ENCODE measurements at regions not wholly inside any gene's neighbourhood (a gene's known extent, or its start where the extent isn't known, plus 50 kb on each side); places are given as distances from the start of the nearest gene placed in this dataset.

- Histone ChIP-seq H3K36me3 (ENCODE audit: control insufficient read depth, low read depth, low read length) (no peaks in the 10 kb centered on the region), H3K27ac (ENCODE audit: low read length) (no peak overlapping the region), H3K4me1 (ENCODE audit: control insufficient read depth, low read depth, low read length) (peaks cover 19% of the 10 kb centered on the region), H3K4me3 (ENCODE audit: low read length) (no peak overlapping the region), H3K9me3 (ENCODE audit: control insufficient read depth, low read depth, low read length) (peaks cover 8% of the 10 kb centered on the region), H3K9ac (ENCODE audit: low read length) (no peak overlapping the region), H3K27me3 (ENCODE audit: control insufficient read depth, insufficient read depth, low read length) (no peaks in the 10 kb centered on the region)
Measured at GRCh38 chrX:46321676-46322075, 223.5 kb downstream of the ZNF674 start.

- no peak overlapping the region for H3K9ac ChIP-seq (ENCODE audit: low read length)
- no peak overlapping the region for H3K27ac ChIP-seq (ENCODE audit: low read length)
- H3K27me3 ChIP-seq (ENCODE audit: control insufficient read depth, insufficient read depth, low read length), result no peaks in the 10 kb centered on the region
Measured at GRCh38 chrX:46319750-46320149, 225.5 kb downstream of the ZNF674 start.

GRCh38 chrX:46318551-46318950 is 226.7 kb downstream of the ZNF674 start:
- peaks cover 11% of the 10 kb centered on the region for H3K9me3 ChIP-seq (ENCODE audit: control insufficient read depth, low read depth, low read length)
- no peak overlapping the region for H3K27ac ChIP-seq (ENCODE audit: low read length)
- H3K4me3 ChIP-seq (ENCODE audit: low read length), result no peak overlapping the region
- no peaks in the 10 kb centered on the region for H3K4me1 ChIP-seq (ENCODE audit: control insufficient read depth, low read depth, low read length)
- no peaks in the 10 kb centered on the region for H3K36me3 ChIP-seq (ENCODE audit: control insufficient read depth, low read depth, low read length)
- no peaks in the 10 kb centered on the region for H3K27me3 ChIP-seq (ENCODE audit: control insufficient read depth, insufficient read depth, low read length)
- no peak overlapping the region for H3K9ac ChIP-seq (ENCODE audit: low read length)

More at GRCh38 chrX:46319750-46320149, 225.5 kb downstream of the ZNF674 start:
- no peaks in the 10 kb centered on the region for H3K36me3 ChIP-seq (ENCODE audit: control insufficient read depth, low read depth, low read length)
- no peak overlapping the region for H3K4me3 ChIP-seq (ENCODE audit: low read length)
- peaks cover 4% of the 10 kb centered on the region for H3K4me1 ChIP-seq (ENCODE audit: control insufficient read depth, low read depth, low read length)
- H3K9me3 ChIP-seq (ENCODE audit: control insufficient read depth, low read depth, low read length), result peaks cover 8% of the 10 kb centered on the region

- Histone ChIP-seq H3K9me3 (ENCODE audit: control insufficient read depth, low read depth, low read length) (peaks cover 15% of the 10 kb centered on the region), H3K4me1 (ENCODE audit: control insufficient read depth, low read depth, low read length) (no peaks in the 10 kb centered on the region), H3K27ac (ENCODE audit: low read length) (no peak overlapping the region), H3K9ac (ENCODE audit: low read length) (no peak overlapping the region), H3K27me3 (ENCODE audit: control insufficient read depth, insufficient read depth, low read length) (no peaks in the 10 kb centered on the region), H3K4me3 (ENCODE audit: low read length) (no peak overlapping the region), H3K36me3 (ENCODE audit: control insufficient read depth, low read depth, low read length) (no peaks in the 10 kb centered on the region)
Measured at GRCh38 chrX:46317163-46317562, 228.1 kb downstream of the ZNF674 start.

- peaks cover 10% of the 10 kb centered on the region for H3K9me3 ChIP-seq (ENCODE audit: control insufficient read depth, low read depth, low read length)
- H3K4me1 ChIP-seq (ENCODE audit: control insufficient read depth, low read depth, low read length), result peaks cover 13% of the 10 kb centered on the region
- no peaks in the 10 kb centered on the region for H3K36me3 ChIP-seq (ENCODE audit: control insufficient read depth, low read depth, low read length)
- H3K27me3 ChIP-seq (ENCODE audit: control insufficient read depth, insufficient read depth, low read length), result no peaks in the 10 kb centered on the region
- H3K9ac ChIP-seq (ENCODE audit: low read length), result no peak overlapping the region
- no peak overlapping the region for H3K27ac ChIP-seq (ENCODE audit: low read length)
- no peak overlapping the region for H3K4me3 ChIP-seq (ENCODE audit: low read length)
Measured at GRCh38 chrX:46311581-46312120, 233.6 kb downstream of the ZNF674 start.

- H3K27ac ChIP-seq (ENCODE audit: low read length), result no peak overlapping the region
- H3K27me3 ChIP-seq (ENCODE audit: control insufficient read depth, insufficient read depth, low read length), result no peaks in the 10 kb centered on the region
- H3K4me3 ChIP-seq (ENCODE audit: low read length), result no peak overlapping the region
- peaks cover 10% of the 10 kb centered on the region for H3K9me3 ChIP-seq (ENCODE audit: control insufficient read depth, low read depth, low read length)
- H3K36me3 ChIP-seq (ENCODE audit: control insufficient read depth, low read depth, low read length), result no peaks in the 10 kb centered on the region
- H3K9ac ChIP-seq (ENCODE audit: low read length), result no peak overlapping the region
- H3K4me1 ChIP-seq (ENCODE audit: control insufficient read depth, low read depth, low read length), result peaks cover 13% of the 10 kb centered on the region
Measured at GRCh38 chrX:46310815-46311497, 234.3 kb downstream of the ZNF674 start.

GRCh38 chrX:46308110-46308509 is 237.1 kb downstream of the ZNF674 start:
- H3K36me3 ChIP-seq (ENCODE audit: control insufficient read depth, low read depth, low read length), result no peaks in the 10 kb centered on the region
- no peaks in the 10 kb centered on the region for H3K27me3 ChIP-seq (ENCODE audit: control insufficient read depth, insufficient read depth, low read length)
- H3K27ac ChIP-seq (ENCODE audit: low read length), result no peak overlapping the region
- peaks cover 13% of the 10 kb centered on the region for H3K4me1 ChIP-seq (ENCODE audit: control insufficient read depth, low read depth, low read length)
- peaks cover 4% of the 10 kb centered on the region for H3K9me3 ChIP-seq (ENCODE audit: control insufficient read depth, low read depth, low read length)
- no peak overlapping the region for H3K9ac ChIP-seq (ENCODE audit: low read length)
- H3K4me3 ChIP-seq (ENCODE audit: low read length), result no peak overlapping the region

- no peaks in the 10 kb centered on the region for H3K27me3 ChIP-seq (ENCODE audit: control insufficient read depth, insufficient read depth, low read length)
- peaks cover 13% of the 10 kb centered on the region for H3K4me1 ChIP-seq (ENCODE audit: control insufficient read depth, low read depth, low read length)
- H3K36me3 ChIP-seq (ENCODE audit: control insufficient read depth, low read depth, low read length), result no peaks in the 10 kb centered on the region
- no peak overlapping the region for H3K9ac ChIP-seq (ENCODE audit: low read length)
- H3K9me3 ChIP-seq (ENCODE audit: control insufficient read depth, low read depth, low read length), result no peaks in the 10 kb centered on the region
- no peak overlapping the region for H3K4me3 ChIP-seq (ENCODE audit: low read length)
- no peak overlapping the region for H3K27ac ChIP-seq (ENCODE audit: low read length)
Measured at GRCh38 chrX:46306103-46306502, 239.1 kb downstream of the ZNF674 start.

GRCh38 chrX:46305431-46305830 is 239.8 kb downstream of the ZNF674 start:
- Histone ChIP-seq H3K27ac (ENCODE audit: low read length) (no peak overlapping the region), H3K9me3 (ENCODE audit: control insufficient read depth, low read depth, low read length) (no peaks in the 10 kb centered on the region)

GRCh38 chrX:46301903-46302302 is 243.3 kb downstream of the ZNF674 start:
- no peak overlapping the region for H3K9ac ChIP-seq (ENCODE audit: low read length)
- H3K27me3 ChIP-seq (ENCODE audit: control insufficient read depth, insufficient read depth, low read length), result no peaks in the 10 kb centered on the region
- peaks cover 7% of the 10 kb centered on the region for H3K9me3 ChIP-seq (ENCODE audit: control insufficient read depth, low read depth, low read length)
- H3K4me1 ChIP-seq (ENCODE audit: control insufficient read depth, low read depth, low read length), result no peaks in the 10 kb centered on the region
- no peak overlapping the region for H3K27ac ChIP-seq (ENCODE audit: low read length)
- no peaks in the 10 kb centered on the region for H3K36me3 ChIP-seq (ENCODE audit: control insufficient read depth, low read depth, low read length)
- no peak overlapping the region for H3K4me3 ChIP-seq (ENCODE audit: low read length)

More at GRCh38 chrX:46305431-46305830, 239.8 kb downstream of the ZNF674 start:
- no peak overlapping the region for H3K4me3 ChIP-seq (ENCODE audit: low read length)
- H3K9ac ChIP-seq (ENCODE audit: low read length), result no peak overlapping the region
- H3K36me3 ChIP-seq (ENCODE audit: control insufficient read depth, low read depth, low read length), result no peaks in the 10 kb centered on the region
- peaks cover 7% of the 10 kb centered on the region for H3K4me1 ChIP-seq (ENCODE audit: control insufficient read depth, low read depth, low read length)
- H3K27me3 ChIP-seq (ENCODE audit: control insufficient read depth, insufficient read depth, low read length), result no peaks in the 10 kb centered on the region

- Histone ChIP-seq H3K9ac (ENCODE audit: low read length) (no peak overlapping the region), H3K9me3 (ENCODE audit: control insufficient read depth, low read depth, low read length) (peaks cover 9% of the 10 kb centered on the region), H3K36me3 (ENCODE audit: control insufficient read depth, low read depth, low read length) (no peaks in the 10 kb centered on the region), H3K27ac (ENCODE audit: low read length) (no peak overlapping the region), H3K27me3 (ENCODE audit: control insufficient read depth, insufficient read depth, low read length) (no peaks in the 10 kb centered on the region), H3K4me1 (ENCODE audit: control insufficient read depth, low read depth, low read length) (no peaks in the 10 kb centered on the region), H3K4me3 (ENCODE audit: low read length) (no peak overlapping the region)
Measured at GRCh38 chrX:46298821-46299220, 246.4 kb downstream of the ZNF674 start.

GRCh38 chrX:46295963-46296362 is 249.3 kb downstream of the ZNF674 start:
- H3K9ac ChIP-seq (ENCODE audit: low read length), result no peak overlapping the region
- no peaks in the 10 kb centered on the region for H3K36me3 ChIP-seq (ENCODE audit: control insufficient read depth, low read depth, low read length)
- no peaks in the 10 kb centered on the region for H3K27me3 ChIP-seq (ENCODE audit: control insufficient read depth, insufficient read depth, low read length)
- peaks cover 22% of the 10 kb centered on the region for H3K9me3 ChIP-seq (ENCODE audit: control insufficient read depth, low read depth, low read length)
- no peak overlapping the region for H3K4me3 ChIP-seq (ENCODE audit: low read length)
- H3K4me1 ChIP-seq (ENCODE audit: control insufficient read depth, low read depth, low read length), result no peaks in the 10 kb centered on the region
- no peak overlapping the region for H3K27ac ChIP-seq (ENCODE audit: low read length)

Data from iPS-18a (cell line).